HG03457 (cell line): ENCODE measurements at regions not wholly inside any gene's neighbourhood (a gene's known extent, or its start where the extent isn't known, plus 50 kb on each side); places are given as distances from the start of the nearest gene placed in this dataset.
"Not testable (repeated sequence)": the region's sequence is repeated elsewhere in the genome, so short reads cannot be mapped to it uniquely, and the experiment has no call there.

ENCODE experiments used
- ATAC-seq: cut with Tn5 transposase; IDR thresholded peaks from one replicate; pipeline ENCODE4 v1.9.1; 2021; ENCODE audit warnings: moderate number of reproducible peaks; ENCODE audit not compliant: unreplicated experiment

- no peak for ATAC-seq
Measured at GRCh38 chr6:100322886-100323285, 141.8 kb downstream of the SIM1 start.

- no peak for ATAC-seq
Measured at GRCh38 chr6:100320686-100321085, 144.0 kb downstream of the SIM1 start.

DNA sequence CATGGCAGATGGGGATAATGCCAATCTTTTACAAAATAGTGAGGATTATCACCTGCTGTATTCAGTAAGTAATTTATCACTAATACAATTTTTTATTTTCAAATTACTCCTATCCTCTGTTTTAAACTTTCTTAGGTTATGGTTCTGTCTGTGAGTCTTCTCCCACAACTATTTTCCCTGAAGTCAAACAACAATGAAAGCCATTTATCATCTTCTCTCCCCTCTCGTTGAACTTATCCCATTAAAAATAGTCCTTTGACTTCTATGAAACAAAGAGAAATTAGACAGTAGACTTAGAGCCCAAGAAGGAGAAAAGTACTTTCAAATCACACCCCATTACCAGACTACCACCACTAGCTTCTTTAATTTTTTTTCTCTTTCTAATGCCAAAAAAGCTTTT, 147.7 kb downstream of the SIM1 start:
- ATAC-seq, result no peak

DNA sequence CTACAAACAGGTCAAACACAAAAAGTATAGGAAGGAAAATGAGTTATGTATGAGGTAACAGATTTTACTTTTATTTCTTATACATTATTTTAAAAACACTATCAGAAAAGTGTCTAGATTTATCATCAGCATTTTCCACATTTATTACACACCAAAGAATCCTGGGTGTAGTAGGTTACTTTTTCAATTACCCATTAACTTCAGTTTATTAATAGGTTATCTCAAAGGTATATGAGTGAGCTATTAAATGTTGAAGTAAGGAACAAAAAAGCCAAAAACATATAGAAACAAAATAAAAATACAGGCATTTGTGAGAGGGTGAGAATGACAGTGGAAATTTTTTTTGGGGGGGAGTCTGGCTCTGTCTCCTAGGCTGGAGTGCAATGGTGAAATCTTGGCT, 150.5 kb downstream of the SIM1 start:
- ATAC-seq, result no peak

GRCh38 chr6:100311707-100312251, 152.9 kb downstream of the SIM1 start:
- ATAC-seq, result no peak

GRCh38 chr6:100309174-100309573, 155.5 kb downstream of the SIM1 start:
- ATAC-seq, result no peak

DNA sequence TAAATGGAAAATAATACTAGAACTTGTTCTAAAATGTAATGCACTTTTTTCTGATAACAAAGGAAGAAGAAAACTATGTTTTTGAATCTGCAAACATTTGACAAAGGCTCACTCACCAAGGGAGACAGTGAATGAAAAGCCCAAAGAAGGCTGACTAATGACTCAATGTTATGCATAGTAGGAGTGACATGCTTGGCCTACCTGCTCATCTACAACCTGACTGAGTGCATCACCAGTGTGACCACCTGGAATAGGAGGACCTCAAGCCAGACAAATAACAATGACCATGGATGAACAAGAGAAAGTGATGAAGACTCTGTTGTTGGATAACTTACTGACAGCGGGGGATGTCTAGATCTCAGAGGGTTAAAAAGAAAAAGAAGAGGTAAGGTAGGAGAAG, 157.2 kb downstream of the SIM1 start:
- ATAC-seq, result no peak

GRCh38 chr6:100305209-100305869, 159.4 kb downstream of the SIM1 start:
- ATAC-seq, result no peak

DNA sequence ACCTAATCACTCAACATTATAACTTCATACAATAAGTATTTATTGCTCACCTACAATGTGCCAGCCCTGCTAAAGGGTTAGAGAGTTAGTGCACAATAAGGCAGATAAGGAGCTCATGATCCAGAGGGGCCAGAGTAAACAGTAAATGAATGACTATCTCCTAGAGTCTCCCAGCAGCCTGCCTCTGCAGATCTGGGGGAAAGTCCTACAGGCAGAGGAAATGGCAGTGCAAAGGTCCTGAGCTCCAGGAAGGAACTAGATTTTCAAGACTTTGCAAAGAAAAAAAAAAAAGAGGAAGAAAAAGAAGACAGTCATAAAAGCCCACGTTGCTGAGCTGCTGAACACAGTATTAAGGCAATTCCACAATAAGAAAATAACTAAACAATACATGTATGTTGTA, 160.1 kb downstream of the SIM1 start:
- ATAC-seq, result no peak

DNA sequence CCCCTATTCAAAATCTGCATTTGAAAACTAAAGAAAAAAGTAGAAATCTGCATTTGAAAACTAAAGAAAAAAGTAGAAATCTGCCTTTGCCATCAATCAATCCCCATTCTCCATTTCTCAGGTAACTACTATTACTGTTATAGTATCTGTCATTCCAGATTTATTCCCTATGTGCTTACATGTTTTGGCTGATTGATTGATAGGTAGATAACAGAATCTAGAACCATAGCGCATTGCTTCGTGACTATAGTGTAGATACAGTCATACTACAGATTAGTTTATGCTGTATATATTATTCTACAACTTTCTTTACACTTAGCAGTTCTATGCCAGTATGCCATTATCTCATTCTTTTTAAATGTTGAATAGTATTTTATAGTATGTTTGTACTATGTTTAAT, 163.0 kb downstream of the SIM1 start:
- no peak for ATAC-seq

DNA sequence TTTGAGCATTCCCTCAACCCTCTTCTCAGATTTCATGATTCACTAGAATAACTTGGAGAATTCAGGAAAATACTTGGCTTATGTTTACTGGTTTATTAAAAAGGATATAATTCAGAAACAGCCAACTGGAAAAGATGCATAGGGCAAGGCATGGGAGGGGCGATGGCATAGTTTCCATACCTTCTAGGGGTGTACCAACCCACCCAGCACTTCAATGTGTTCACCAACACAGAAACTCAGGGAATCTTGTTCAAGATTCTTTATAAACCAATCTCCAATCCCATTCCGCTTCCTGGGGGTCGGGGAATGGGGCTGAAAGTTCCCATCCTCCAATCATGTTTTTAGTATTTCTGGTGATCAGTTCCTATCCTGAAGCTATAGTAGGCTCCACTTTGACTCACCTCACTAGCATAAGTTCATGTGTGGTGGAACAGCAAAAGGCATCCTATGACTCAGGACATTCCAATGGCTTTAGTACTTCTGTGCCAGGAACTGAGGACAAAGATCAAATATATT, 164.4 kb downstream of the SIM1 start:
- no peak for ATAC-seq

DNA sequence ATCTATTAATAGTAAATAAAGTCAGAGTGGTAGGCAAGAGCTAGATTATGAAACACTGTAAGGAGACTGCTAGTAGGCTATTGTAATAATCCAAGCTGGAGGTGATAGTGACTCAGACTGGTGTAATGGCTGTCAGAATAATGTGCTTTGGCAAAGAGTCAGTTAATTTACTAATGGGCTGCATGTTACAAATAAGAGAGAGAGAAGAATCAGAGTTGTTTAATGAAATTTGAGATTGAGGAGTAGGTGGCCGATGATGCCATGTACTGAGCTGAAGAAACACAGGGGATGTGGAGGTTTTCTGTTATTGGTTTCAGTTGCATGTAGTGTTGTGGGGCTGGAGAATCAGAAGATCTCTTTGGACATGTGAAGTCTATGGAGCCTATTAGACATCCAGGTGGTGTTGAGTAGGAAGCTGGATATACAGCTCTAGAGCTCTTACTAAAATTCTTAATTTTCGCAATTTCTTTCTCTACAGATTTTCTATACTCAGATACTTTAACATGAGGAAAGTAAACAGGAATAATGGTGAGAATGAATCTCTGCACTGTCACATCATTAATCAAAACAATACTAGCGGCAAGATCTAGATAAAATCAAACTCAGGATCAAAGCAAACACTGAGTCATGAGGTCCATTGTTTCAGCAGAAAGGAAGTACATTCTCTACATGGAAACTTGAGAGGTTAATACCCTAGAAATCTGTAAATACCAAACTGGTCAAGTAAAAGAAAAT, 167.7 kb downstream of the SIM1 start:
- ATAC-seq, result no peak

DNA sequence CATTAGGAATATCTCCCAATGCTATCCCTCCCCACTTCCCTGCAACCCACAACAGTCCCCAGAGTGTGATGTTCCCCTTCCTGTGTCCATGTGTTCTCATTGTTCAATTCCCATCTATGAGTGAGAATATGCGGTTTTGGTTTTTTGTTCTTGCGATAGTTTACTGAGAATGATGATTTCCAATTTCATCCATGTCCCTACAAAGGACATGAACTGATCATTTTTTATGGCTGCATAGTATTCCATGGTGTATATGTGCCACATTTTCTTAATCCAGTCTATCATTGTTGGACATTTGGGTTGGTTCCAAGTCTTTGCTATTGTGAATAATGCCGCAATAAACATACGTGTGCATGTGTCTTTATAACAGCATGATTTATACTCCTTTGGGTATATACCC, 169.5 kb downstream of the SIM1 start:
- not testable (repeated sequence) for ATAC-seq

DNA sequence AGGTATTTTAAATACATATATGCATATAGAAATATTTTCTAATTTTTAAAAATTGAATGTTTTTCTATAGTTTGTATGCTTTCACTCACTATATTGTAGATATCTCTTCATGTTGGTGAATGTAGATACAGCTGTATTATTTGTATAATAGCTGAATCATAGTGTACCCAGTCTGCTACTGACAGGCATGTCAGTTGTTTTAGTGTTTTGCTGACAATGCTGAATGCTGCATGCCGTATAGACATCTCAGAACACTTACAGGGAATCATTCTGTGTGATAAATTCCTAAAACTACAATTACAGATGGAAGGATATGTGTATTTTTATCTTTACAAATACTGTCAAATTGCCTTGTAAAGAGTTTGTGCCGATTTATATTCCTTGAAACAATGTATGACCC, 175.4 kb downstream of the SIM1 start:
- no peak for ATAC-seq

- no peak for ATAC-seq
Measured at GRCh38 chr6:100288311-100288710, 176.4 kb downstream of the SIM1 start.

DNA sequence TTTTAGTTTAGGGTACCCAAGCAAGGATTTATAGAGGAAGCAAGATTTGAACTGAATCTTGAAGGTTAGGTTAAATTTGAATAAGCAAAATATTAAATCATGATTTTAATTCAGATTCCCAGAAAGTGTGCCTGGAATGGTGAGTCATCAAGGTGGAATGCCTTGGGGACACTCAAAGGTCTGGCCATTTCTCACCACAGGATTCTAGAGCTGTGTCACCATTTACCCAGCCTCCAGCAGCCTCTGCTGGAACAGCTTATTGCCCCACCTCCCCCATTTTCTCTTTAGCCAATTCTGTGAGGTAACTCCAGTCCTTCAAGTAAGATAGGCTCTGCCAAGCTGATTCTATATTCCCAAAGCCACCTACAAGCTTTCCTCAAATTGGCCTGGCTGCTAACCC, 181.4 kb downstream of the SIM1 start:
- no peak for ATAC-seq

DNA sequence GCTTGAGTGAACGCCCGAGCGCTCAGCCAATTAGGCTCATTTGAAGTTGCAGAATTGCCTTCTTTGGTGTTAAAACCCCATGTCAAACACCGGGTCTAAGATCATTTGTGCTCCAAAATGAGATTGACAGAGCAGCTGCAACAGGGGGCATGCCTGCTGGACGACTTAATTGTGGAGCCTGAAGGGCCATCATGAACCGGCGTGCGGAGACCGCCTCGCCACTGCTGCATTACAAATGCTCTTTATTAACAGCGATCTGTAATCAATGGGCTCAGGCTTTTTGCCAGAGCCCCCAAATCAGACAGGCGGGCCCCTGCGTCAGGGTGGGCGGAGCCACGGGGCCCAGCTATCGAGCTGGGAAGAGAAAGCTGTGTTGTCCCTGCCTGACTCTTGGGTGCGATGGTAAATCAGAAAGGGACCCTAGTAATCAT, 183.2 kb downstream of the SIM1 start:
- ATAC-seq, result no peak

GRCh38 chr6:100276311-100277057, 188.2 kb downstream of the SIM1 start:
- ATAC-seq, result no peak

DNA sequence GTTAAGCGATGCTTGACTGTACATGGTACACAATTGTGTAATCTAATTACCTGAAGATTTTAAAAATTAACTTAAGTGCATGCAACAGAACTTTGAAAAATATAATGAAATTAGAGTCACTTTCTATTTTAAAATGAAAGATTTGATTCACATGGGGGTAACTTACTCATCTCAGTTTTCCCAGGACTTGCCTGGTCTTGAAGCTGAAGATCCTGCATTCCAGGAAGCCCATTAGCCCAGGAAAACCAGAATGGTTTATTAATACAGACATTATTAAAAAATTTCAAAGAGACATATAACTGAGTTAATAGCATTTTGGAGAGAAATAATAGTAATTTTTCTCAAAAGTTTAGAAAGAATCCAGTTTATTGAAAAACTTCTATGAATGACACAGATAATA, 190.6 kb downstream of the SIM1 start:
- no peak for ATAC-seq

DNA sequence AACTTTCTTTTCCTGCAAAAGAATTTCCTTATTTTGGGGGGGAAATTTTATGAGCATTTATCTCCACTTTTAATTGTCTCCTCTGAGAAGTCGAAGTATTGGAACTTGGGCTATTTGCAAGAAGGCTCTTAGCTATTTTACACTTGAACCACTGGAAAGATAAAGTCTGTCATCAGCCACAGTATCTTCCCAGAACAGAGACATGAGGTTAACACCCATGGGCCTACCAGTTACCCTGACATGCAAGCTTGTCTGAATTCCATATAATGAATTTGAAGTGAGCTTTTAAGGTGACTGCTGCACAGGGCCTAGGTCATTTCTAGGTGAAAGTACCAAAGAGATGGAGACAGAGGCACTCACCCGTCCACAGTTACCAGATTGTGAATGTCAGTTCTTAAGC, 193.1 kb downstream of the SIM1 start:
- ATAC-seq, result no peak

DNA sequence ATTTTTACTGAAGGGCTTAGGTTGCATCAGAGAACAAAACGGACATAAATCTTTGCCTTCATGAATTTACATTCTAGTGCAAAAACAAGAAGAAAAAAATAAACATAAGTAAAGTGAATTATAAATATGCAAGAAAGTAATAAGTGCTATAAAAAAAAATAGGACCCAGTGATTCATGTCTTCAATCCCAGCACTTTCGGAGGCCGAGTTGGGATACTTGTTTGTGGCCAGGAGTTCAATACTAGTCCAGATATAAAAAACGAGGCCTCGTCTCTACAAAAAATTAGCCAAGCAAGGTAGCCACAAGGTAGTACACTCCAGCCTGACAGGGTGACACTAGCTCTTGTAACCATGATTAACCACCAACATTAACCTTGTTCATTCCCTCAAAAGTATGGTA, 193.5 kb downstream of the SIM1 start:
- no peak for ATAC-seq

- no peak for ATAC-seq
Measured at GRCh38 chr6:100269189-100269588, 195.5 kb downstream of the SIM1 start.
